ENCODE measurements at regions not wholly inside any gene's neighbourhood (a gene's known extent, or its start where the extent isn't known, plus 50 kb on each side); places are given as distances from the start of the nearest gene placed in this dataset.

- TF ChIP-seq CTCF (IDR thresholded peaks at IDR 0.05) (no peak), POLR2AphosphoS5 (IDR thresholded peaks at IDR 0.05; ENCODE audit: low read depth, low read length) (no peak), SIN3A (IDR thresholded peaks at IDR 0.05; ENCODE audit: borderline replicate concordance, insufficient read depth, low read depth, low read length) (no peak), REST (IDR thresholded peaks at IDR 0.05; ENCODE audit: insufficient read depth in 1 of 2, low read depth in 2 of 2, low read length in 1 of 2) (no peak)
These were observed 54.1 kb upstream of the KLF7 start for GRCh38 chr2:207219676-207220501.

All from Panc1 (cell line).